Cardiac fibroblast (primary cell): ENCODE measurements at regions not wholly inside any gene's neighbourhood (a gene's known extent, or its start where the extent isn't known, plus 50 kb on each side); places are given as distances from the start of the nearest gene placed in this dataset.
A peak's percentile ranks its signal among the peaks of the same experiment; 100 is the strongest.

ENCODE experiments used
- DNase-seq, 2 donors: peaks; one replicate each; pipeline versions ENCODE4 v3.0.0 to v3.0.0-alpha.2; 2010; ENCODE audit warnings: low read depth in 2 of 2
- H3K4me3 ChIP-seq, 2 donors: replicated peaks in 1 of 2; 1 replicate in 1 of 2; 2 replicates in 1 of 2; pipeline ENCODE4 v1.5.1; 2011; ENCODE audit warnings: low read depth in 2 of 2, low read length in 2 of 2, mild to moderate bottlenecking in 2 of 2, moderate library complexity in 1 of 2
- TF ChIP-seq, protein P1 (sequence below): IDR thresholded peaks from one replicate; pipeline ENCODE4 v1.5.1; 2011; ENCODE audit warnings: low read depth, mild to moderate bottlenecking, low read length, inconsistent platforms

DNA sequence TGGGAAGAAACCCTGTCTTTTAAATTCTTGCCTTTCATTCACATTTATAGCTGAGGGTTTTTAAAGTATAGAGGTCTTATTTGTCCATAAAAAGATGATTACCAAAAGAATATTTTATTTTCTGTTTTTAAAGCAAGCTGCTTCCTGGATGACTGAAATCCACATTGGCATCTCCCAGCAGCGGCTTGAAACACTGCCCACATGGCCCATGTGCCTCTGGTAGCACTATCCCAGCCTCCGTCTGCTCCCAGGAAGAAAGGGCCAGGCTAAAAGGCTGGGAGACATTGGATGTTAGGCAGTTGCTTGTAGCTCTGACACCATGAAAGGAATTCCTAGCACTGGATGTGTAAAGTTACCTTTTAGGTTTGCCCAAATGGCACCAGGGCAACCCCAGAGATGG is 169.9 kb upstream of the CACNA1E start:
- H3K4me3 ChIP-seq, result no peak overlapping the region
- no peak for DNase-seq
- TF ChIP-seq, protein P1, sequence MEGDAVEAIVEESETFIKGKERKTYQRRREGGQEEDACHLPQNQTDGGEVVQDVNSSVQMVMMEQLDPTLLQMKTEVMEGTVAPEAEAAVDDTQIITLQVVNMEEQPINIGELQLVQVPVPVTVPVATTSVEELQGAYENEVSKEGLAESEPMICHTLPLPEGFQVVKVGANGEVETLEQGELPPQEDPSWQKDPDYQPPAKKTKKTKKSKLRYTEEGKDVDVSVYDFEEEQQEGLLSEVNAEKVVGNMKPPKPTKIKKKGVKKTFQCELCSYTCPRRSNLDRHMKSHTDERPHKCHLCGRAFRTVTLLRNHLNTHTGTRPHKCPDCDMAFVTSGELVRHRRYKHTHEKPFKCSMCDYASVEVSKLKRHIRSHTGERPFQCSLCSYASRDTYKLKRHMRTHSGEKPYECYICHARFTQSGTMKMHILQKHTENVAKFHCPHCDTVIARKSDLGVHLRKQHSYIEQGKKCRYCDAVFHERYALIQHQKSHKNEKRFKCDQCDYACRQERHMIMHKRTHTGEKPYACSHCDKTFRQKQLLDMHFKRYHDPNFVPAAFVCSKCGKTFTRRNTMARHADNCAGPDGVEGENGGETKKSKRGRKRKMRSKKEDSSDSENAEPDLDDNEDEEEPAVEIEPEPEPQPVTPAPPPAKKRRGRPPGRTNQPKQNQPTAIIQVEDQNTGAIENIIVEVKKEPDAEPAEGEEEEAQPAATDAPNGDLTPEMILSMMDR, result no peak

DNA sequence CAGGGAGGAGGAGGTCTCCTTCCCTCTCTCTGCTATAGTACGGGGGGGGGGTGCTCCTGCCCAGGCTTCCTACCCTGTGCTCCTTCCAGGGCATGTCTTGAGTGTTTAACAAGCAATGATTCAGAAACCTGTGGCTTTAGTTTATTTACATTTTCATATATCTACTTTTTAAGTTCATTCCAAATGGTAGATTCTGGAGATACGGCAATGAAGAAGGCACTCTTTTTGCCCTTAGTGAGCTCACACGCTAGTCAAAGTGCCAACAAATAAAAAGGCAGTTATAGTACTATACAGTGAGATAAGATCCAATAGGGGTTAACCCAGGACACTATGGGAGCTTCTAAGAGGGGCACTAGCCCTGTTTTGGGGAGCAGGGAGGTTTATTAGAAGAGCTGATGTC is 169.3 kb upstream of the CACNA1E start:
- TF ChIP-seq, protein P1, result no peak
- no peak overlapping the region for H3K4me3 ChIP-seq
- DNase-seq, result no peak

DNA sequence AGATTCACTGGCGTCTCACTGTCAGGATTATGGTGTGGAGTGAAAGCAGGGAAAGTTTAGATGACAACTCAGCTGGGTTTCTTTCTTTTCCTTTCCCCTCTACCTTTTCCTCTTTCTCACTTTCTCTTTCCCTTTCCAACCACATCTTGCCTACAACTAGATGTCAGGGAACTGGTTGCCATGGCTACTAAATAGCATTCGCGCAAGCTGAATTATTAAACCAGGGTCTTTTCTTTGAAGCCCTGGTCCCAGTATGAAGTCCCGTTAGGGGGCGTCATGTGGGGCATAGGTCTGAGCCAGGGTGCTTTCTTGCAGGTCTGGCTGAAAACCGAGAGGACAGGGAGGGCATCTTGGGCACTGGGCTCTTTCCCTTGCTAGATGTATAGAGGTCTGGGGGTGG is 168.4 kb upstream of the CACNA1E start:
- no peak overlapping the region for H3K4me3 ChIP-seq
- TF ChIP-seq, protein P1, result no peak
- DNase-seq, result no peak

DNA sequence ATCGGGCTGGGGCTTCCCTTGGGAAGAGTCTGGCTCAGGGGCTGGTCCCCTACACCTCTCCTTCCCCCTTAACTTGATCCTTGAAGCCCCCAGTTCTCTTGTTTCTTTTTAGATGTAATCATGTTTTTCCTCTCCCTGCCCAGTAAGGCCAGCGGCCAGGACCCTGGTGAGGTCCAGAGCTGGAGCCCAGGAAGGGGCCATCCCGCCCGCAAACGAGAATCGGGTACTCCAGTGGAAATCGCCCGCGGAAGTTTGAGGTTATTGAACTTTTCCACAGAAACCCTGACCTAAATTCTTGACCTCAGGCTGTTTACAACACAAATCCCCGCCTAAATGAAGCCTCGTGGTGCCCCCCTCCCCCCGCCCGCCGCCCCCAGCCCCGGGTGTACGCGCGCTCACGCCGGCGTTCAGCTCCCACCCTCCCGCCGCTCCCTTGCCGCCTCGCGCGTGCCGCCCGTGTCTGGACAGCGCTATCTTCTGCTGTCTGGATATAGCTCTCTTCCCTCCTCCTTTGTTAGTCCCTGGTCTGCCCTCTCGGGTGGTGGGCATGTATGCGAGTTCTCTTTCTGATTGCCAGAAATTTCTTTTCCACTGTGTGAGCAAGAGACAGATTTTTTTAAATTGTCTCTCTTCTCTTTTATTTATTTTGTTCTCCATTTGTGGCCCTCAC is 165.9 kb upstream of the CACNA1E start:
- TF ChIP-seq, protein P1, result no peak

DNA sequence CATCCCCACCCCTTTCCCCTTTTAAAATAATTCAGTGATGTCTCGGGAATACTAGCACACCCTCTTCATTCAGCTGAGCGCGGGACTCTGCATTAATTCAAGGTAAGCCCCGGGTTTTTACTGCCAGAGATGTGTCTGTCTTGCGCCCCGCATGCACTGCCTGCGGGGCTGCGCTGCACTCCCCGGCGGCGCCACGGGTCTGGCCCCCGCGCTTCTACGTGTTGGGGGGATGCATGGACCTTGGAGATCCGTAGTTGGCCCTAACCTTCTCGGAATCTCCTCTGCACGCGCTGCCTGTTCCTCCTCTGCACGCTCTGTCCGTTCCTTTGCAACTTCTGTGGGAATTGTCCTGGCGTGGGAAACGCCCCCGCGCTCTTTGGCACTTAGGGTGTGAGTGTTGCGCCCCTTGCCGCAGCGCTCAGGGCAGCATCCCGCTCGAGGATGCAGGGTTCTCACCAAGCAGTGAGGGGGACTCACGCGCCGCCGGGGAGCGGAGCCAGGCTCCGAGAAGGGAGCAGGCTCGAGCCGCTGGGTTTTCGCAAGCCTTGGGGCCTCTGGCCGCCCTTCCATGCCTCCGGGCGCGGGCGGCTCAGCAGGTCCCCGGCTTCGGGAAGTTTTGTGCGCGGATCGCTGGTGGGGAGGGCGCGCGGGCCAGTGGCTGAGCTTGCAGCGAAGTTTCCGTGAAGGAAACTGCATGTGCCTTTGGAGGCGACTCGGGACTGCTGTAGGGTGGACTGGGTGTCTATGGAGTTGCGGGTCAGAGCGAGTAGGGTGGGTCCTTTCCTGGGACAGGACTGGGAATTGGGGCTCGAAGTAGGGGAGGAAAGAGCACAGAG is 165.1 kb upstream of the CACNA1E start:
- no peak overlapping the region for H3K4me3 ChIP-seq
- TF ChIP-seq, protein P1, result no peak
- no peak for DNase-seq

More for the DNA sequence above, 165.9 kb upstream of the CACNA1E start:
- H3K4me3 ChIP-seq, result no peak overlapping the region
- DNase-seq, result no peak

DNA sequence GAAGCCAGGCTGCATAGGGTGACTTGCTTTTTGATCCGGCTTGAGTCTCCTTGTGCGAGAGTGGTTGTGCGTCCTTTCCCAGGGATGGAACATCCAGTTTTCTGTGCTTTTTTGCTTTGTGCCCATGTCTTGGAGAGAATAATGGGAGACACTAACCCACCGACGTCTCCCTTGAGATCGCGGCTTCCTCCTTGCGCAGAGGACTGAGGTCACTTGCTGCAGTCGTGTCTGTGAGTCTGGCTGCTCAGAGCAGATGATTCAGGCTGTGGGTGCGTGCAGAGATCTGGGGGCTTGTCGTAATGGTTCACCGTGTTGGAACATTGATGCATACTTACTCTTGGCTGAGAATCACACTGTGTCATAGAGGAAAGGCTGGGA is 164.5 kb upstream of the CACNA1E start:
- TF ChIP-seq, protein P1, result no peak
- no peak overlapping the region for H3K4me3 ChIP-seq
- peak in 1 of 2 donors; percentile 25 for DNase-seq
